Dendritic cell treated with granulocyte-macrophage colony-stimulating factor and Interleukin-4, amounts not matched to agents 40 ng/mL and 50 ng/mL, for 4 days (primary cell): ENCODE measurements at regions not wholly inside any gene's neighbourhood (a gene's known extent, or its start where the extent isn't known, plus 50 kb on each side); places are given as distances from the start of the nearest gene placed in this dataset.
"Not testable (repeated sequence)": the region's sequence is repeated elsewhere in the genome, so short reads cannot be mapped to it uniquely, and the experiment has no call there.

ENCODE experiments used
- H3K27ac Mint-ChIP-seq: one replicate; pipeline ENCODE4 v1.8.0; 2022; ENCODE audit warnings: mild to moderate bottlenecking, mixed read lengths
- H3K27me3 Mint-ChIP-seq: one replicate; pipeline ENCODE4 v1.8.0; 2022; ENCODE audit warnings: mild to moderate bottlenecking, mixed read lengths
- H3K36me3 Mint-ChIP-seq: one replicate; pipeline ENCODE4 v1.8.0; 2022; ENCODE audit warnings: low read depth, mixed read lengths
- H3K4me1 Mint-ChIP-seq: one replicate; pipeline ENCODE4 v1.8.0; 2022; ENCODE audit warnings: low read depth, mixed read lengths
- H3K4me3 Mint-ChIP-seq: one replicate; pipeline ENCODE4 v1.8.0; 2022; ENCODE audit warnings: mild to moderate bottlenecking, moderate library complexity, mixed read lengths
- H3K9me3 Mint-ChIP-seq: one replicate; pipeline ENCODE4 v1.8.0; 2022; ENCODE audit warnings: mixed read lengths
- intact Hi-C: fragments of 100-400 bp; cut with micrococcal nuclease; formaldehyde crosslinking; loops from one replicate; pipeline ENCODE4 v1.15.0; 2022

GRCh38 chr2:2727876-2728511, 396.9 kb upstream of the MYT1L start:
- Mint-ChIP-seq H3K36me3 (no peaks in the 10 kb centered on the region), H3K9me3 (no peaks in the 10 kb centered on the region)
- intact Hi-C loops = no loop called here

DNA sequence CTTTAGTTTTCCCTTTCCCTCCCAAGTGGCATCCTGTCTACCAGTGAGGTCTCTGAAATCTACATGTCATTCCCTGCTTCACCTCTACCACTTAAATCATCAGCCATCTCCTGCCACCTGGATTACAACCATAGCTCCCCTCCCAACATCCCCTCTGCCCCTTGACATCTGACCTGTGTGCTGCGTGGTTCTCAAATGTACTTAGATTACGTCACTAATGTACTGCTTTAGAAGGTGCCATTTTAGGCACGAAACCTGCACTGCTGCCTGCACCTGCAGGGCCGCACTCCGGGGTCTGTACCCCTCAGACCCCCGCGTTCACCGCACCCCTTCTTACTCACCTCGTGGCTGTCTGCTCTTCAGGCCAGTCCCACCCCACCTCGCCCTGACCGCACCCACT, 395.1 kb upstream of the MYT1L start:
- intact Hi-C loops = no loop called here
- Mint-ChIP-seq H3K27me3 (peaks cover 8% of the 10 kb centered on the region), H3K36me3 (no peaks in the 10 kb centered on the region), H3K4me3 (no peak overlapping the region), H3K9me3 (no peaks in the 10 kb centered on the region), H3K27ac (no peak overlapping the region), H3K4me1 (no peaks in the 10 kb centered on the region)

More at GRCh38 chr2:2727876-2728511, 396.9 kb upstream of the MYT1L start:
- Mint-ChIP-seq H3K27me3 (peaks cover 3% of the 10 kb centered on the region), H3K4me1 (no peaks in the 10 kb centered on the region), H3K4me3 (no peak overlapping the region), H3K27ac (no peak overlapping the region)

- Mint-ChIP-seq H3K9me3 (no peaks in the 10 kb centered on the region), H3K4me1 (no peaks in the 10 kb centered on the region), H3K4me3 (no peak overlapping the region), H3K36me3 (no peaks in the 10 kb centered on the region), H3K27ac (no peak overlapping the region), H3K27me3 (peaks cover 17% of the 10 kb centered on the region)
- intact Hi-C loops = no loop called here
Measured at GRCh38 chr2:2723064-2723463, 392.0 kb upstream of the MYT1L start.

DNA sequence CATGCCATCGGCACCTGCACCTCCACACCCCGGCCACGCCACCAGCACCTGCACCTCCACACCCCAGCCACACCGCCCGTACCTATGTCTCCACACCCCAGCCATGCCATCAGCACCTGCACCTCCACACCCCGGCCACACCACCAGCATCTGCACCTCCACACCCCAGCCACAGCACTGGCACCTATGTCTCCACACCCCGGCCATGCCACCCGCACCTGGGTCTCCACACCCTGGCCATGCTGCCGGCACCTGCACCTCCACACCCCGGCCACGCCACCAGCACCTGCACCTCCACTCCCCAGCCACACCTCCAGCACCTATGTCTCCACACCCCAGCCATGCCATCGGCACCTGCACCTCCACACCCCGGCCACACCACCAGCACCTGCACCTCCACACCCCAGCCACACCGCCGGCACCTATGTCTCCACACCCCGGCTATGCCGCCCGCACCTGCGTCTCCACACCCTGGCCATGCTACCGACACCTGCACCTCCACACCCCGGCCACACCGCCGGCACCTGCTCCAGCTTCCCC, 390.3 kb upstream of the MYT1L start:
- no peak overlapping the region for H3K27ac Mint-ChIP-seq
- no peaks in the 10 kb centered on the region for H3K9me3 Mint-ChIP-seq
- intact Hi-C loops = no loop called here

DNA sequence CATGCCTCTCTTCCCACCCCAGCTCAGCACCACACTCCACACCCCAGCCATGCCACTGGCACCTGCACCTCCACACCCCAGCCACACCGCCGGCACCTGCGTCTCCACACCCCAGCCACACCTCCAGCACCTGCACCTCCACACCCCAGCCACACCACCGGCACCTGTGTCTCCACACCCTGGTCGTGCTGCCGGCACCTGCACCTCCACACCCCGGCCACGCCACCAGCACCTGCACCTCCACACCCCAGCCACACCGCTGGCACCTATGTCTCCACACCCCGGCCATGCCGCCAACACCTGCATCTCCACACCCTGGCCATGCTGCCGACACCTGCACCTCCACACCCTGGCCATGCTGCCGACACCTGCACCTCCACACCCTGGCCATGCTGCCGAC, 389.7 kb upstream of the MYT1L start:
- intact Hi-C loops, H3K4me1 Mint-ChIP-seq, H3K36me3 Mint-ChIP-seq: not testable (repeated sequence)

More for the DNA sequence above, 390.3 kb upstream of the MYT1L start:
- peaks cover 26% of the 10 kb centered on the region for H3K27me3 Mint-ChIP-seq
- no peaks in the 10 kb centered on the region for H3K4me1 Mint-ChIP-seq
- no peak overlapping the region for H3K4me3 Mint-ChIP-seq
- no peaks in the 10 kb centered on the region for H3K36me3 Mint-ChIP-seq

DNA sequence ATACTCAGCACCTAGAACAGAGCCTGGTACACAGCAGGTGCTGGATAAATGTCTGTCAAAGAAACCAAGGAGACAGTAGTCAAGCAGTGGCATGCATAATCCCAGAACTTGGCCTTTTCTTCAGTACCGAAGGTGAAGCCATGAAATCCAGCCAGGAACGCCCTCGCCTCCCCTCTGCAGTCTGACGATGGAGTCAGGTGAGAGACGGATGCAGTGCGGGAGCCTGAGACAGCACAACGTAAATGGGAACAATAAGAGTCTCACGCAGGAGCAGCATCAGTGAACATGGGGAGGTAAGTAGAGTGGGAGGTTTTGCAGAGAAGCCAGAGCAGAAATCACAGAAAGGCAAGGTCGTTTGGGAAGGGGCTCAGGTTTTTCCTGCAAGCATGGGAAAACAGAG, 389.3 kb upstream of the MYT1L start:
- no peaks in the 10 kb centered on the region for H3K9me3 Mint-ChIP-seq
- H3K27ac Mint-ChIP-seq = no peak overlapping the region
- no peaks in the 10 kb centered on the region for H3K36me3 Mint-ChIP-seq
- intact Hi-C loops = no loop called here
- H3K4me1 Mint-ChIP-seq = no peaks in the 10 kb centered on the region
- peaks cover 36% of the 10 kb centered on the region for H3K27me3 Mint-ChIP-seq
- H3K4me3 Mint-ChIP-seq = no peak overlapping the region

More for the DNA sequence above, 389.7 kb upstream of the MYT1L start:
- H3K9me3 Mint-ChIP-seq, H3K4me3 Mint-ChIP-seq, H3K27ac Mint-ChIP-seq: not testable (repeated sequence)
- peaks cover 31% of the 10 kb centered on the region for H3K27me3 Mint-ChIP-seq

DNA sequence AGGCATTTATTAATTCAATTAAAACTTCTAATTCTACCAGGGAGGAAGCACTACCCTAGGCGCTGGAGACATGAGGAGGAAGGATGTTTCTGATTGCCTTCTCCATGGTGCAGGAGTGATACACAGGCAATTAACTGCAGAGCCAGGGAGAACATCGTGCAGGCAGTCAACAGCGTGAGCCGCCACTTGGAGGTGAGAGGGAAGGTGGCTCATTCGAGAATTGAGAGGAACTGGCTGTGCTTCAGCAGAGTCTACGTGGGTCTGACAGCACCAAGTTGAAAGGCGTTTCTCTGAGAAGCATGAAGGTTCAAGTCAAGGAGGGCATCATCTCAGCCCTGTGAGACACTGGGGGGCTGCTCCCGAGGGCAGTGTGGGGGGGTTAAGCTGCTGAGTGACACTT, 388.7 kb upstream of the MYT1L start:
- H3K27me3 Mint-ChIP-seq = peaks cover 42% of the 10 kb centered on the region
- H3K4me3 Mint-ChIP-seq = no peak overlapping the region
- intact Hi-C loops = no loop called here
- no peaks in the 10 kb centered on the region for H3K9me3 Mint-ChIP-seq
- peaks cover 4% of the 10 kb centered on the region for H3K4me1 Mint-ChIP-seq
- no peaks in the 10 kb centered on the region for H3K36me3 Mint-ChIP-seq
- no peak overlapping the region for H3K27ac Mint-ChIP-seq

GRCh38 chr2:2719015-2719414, 387.9 kb upstream of the MYT1L start:
- Mint-ChIP-seq H3K27ac (no peak overlapping the region), H3K27me3 (peaks cover 43% of the 10 kb centered on the region), H3K4me3 (no peak overlapping the region), H3K36me3 (no peaks in the 10 kb centered on the region), H3K9me3 (no peaks in the 10 kb centered on the region), H3K4me1 (peaks cover 10% of the 10 kb centered on the region)
- intact Hi-C loops = no loop called here

- H3K4me3 Mint-ChIP-seq = no peak overlapping the region
- intact Hi-C loops = no loop called here
- H3K36me3 Mint-ChIP-seq = no peaks in the 10 kb centered on the region
- H3K27me3 Mint-ChIP-seq = peaks cover 55% of the 10 kb centered on the region
- H3K4me1 Mint-ChIP-seq = peaks cover 23% of the 10 kb centered on the region
- no peak overlapping the region for H3K27ac Mint-ChIP-seq
- H3K9me3 Mint-ChIP-seq = no peaks in the 10 kb centered on the region
Measured at GRCh38 chr2:2717406-2717805, 386.3 kb upstream of the MYT1L start.

GRCh38 chr2:2716771-2717170, 385.7 kb upstream of the MYT1L start:
- Mint-ChIP-seq H3K36me3 (no peaks in the 10 kb centered on the region), H3K9me3 (no peaks in the 10 kb centered on the region), H3K27me3 (peaks cover 61% of the 10 kb centered on the region), H3K4me3 (no peak overlapping the region), H3K4me1 (peaks cover 23% of the 10 kb centered on the region), H3K27ac (no peak overlapping the region)
- intact Hi-C loops = no loop called here

DNA sequence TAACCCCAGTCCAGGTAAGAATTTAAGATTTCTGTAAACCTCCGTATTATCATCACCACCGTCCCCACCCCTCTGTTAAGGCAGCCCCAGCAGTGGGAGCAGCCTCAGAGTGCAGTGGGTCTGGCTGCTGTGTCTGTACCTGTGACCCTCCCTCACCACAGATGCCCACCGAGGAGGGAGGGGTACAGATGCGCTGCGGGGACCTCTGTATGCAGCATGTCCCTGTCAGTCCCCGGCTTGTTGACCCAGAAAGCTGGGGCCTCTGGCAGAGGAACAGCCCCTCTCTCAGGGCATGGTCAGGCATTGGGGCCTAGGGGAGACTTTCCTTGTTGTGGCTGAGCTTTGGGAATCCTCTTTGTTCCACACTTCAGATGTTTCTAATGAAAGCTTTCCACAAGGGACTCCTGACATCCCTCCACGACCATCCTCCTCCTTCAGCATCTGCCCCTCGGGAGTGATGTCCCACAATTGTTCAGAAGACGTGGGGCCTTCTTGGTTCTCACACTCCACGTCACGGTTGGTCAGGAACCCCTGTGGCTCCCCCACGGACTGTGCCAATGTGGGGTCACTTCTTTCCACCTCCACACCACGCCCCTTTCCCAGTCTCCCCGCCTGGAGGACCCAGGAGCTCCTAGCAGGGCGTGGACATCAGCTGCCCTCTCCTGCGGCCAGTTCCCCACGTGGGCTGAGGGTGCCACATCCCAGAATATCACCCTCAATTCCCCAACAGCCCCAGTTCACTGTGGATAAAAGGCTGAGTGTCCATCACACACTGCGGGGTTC, 384.2 kb upstream of the MYT1L start:
- Mint-ChIP-seq H3K27ac (no peak overlapping the region), H3K27me3 (peaks cover 64% of the 10 kb centered on the region), H3K4me3 (no peak overlapping the region), H3K36me3 (no peaks in the 10 kb centered on the region), H3K4me1 (peaks cover 29% of the 10 kb centered on the region), H3K9me3 (no peaks in the 10 kb centered on the region)
- intact Hi-C loops = no loop called here

DNA sequence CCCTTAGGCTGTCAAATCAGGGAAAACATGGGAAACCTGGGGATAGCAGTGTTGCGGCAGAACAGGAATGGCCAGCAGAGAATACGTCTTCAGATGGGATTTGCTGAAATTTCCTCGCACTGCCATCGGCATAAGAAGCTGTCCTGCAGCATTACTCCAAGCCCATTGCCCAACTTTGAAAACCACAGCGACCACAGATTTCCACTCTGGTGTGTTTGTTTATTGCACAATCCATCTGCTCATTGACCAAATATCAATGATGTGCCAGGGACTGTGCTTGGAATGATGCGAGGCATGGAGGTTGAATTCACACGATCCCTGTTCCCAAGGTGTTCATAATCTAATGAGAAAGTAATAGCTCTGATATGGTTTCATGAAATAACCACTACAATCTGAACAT, 383.3 kb upstream of the MYT1L start:
- Mint-ChIP-seq H3K36me3 (no peaks in the 10 kb centered on the region), H3K4me1 (peaks cover 32% of the 10 kb centered on the region), H3K4me3 (no peak overlapping the region), H3K27ac (no peak overlapping the region), H3K27me3 (peaks cover 68% of the 10 kb centered on the region), H3K9me3 (no peaks in the 10 kb centered on the region)
- intact Hi-C loops = no loop called here

DNA sequence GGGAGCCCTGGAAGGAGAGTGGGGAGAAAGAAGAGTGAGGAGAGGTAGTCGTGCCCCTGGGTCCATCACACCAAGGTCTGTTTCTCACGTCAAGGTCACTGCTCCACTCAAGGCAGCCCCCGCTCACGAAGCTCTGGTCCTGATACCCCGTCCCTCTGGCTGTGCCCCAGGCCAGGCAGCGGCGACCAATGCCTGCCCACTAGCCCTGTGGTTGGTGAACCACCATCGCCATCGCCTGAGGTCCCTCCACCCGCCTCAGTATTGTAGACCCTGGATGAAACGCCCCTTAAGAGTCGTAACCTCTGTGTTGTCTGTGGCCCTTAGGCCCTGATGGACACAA, 378.3 kb upstream of the MYT1L start:
- peaks cover 66% of the 10 kb centered on the region for H3K27me3 Mint-ChIP-seq
- H3K27ac Mint-ChIP-seq = no peak overlapping the region
- intact Hi-C loops = no loop called here
- H3K4me1 Mint-ChIP-seq = peaks cover 58% of the 10 kb centered on the region
- H3K36me3 Mint-ChIP-seq = no peaks in the 10 kb centered on the region
- H3K9me3 Mint-ChIP-seq = no peaks in the 10 kb centered on the region
- H3K4me3 Mint-ChIP-seq = no peak overlapping the region

DNA sequence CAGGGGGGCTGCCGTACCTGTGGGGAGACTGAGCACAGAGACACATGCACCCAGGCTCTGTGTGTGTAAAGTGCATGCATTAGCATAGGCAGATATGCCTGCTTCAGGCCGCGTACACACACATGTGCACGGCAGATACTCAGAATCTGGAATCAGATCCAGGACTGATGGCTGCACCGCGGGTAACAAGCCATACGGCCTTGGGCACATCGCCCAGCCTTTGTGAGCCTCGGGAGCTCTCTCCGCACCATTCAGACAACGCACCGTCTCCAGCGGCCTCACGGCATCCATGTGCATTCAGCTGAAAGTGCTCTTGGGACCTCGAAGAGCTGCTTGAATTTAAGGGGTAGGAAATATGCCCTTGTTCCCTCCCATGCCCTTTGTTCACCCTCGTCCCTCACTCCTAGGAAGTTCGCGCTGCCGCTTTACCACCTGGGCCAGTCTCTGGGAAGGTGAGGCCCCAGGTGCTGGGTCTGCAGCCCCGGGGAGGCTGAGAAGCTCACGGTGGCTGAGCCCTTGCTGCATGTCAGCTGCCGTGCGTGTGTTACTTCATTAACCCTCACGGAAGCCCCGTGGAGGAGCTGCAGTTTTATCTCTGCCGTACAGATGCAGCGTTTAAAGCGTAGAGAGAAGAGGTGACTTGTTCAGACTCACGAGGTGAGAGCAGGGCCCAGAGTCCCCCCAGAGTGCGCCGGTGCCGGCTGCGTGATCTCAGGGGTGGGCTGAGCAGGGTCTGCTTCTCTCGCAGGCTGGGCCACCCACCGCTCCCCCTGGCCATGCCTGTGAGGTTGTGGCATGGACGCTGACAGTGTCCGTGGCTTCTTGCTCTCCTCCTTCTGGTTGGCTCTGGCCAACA, 377.7 kb upstream of the MYT1L start:
- Mint-ChIP-seq H3K4me3 (no peak overlapping the region), H3K4me1 (peaks cover 58% of the 10 kb centered on the region), H3K27ac (no peak overlapping the region), H3K9me3 (no peaks in the 10 kb centered on the region), H3K27me3 (peaks cover 66% of the 10 kb centered on the region), H3K36me3 (no peaks in the 10 kb centered on the region)
- intact Hi-C loops = no loop called here
